ENCODE measurements at regions not wholly inside any gene's neighbourhood (a gene's known extent, or its start where the extent isn't known, plus 50 kb on each side); places are given as distances from the start of the nearest gene placed in this dataset.

DNA sequence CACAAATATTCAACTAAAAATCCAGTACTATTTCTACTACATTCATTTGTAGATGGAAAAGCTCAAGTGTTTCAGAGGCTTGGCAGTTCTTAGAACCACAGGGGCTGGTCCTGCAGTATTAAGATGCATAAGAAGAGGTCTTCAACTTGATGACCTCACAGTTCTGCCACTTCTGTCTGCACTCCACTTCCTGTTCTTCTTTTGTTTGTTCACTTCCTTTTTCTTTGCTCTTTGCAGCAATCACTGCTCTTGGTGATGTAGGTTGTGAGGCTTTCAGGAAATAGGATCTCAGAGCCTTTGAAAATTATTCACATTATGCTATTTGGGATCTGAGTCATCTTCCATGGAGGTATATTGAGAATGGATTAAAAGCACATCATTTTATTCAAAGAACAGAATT is 602.0 kb upstream of the CPEB2 start:
- TF ChIP-seq, protein P1, sequence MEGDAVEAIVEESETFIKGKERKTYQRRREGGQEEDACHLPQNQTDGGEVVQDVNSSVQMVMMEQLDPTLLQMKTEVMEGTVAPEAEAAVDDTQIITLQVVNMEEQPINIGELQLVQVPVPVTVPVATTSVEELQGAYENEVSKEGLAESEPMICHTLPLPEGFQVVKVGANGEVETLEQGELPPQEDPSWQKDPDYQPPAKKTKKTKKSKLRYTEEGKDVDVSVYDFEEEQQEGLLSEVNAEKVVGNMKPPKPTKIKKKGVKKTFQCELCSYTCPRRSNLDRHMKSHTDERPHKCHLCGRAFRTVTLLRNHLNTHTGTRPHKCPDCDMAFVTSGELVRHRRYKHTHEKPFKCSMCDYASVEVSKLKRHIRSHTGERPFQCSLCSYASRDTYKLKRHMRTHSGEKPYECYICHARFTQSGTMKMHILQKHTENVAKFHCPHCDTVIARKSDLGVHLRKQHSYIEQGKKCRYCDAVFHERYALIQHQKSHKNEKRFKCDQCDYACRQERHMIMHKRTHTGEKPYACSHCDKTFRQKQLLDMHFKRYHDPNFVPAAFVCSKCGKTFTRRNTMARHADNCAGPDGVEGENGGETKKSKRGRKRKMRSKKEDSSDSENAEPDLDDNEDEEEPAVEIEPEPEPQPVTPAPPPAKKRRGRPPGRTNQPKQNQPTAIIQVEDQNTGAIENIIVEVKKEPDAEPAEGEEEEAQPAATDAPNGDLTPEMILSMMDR (IDR thresholded peaks at IDR 0.05), result no peak
- TF ChIP-seq POLR2AphosphoS5 (IDR thresholded peaks at IDR 0.05) (no peak), POLR2A (IDR thresholded peaks at IDR 0.05) (no peak)
